ENCODE measurements at regions not wholly inside any gene's neighbourhood (a gene's known extent, or its start where the extent isn't known, plus 50 kb on each side); places are given as distances from the start of the nearest gene placed in this dataset.

DNA sequence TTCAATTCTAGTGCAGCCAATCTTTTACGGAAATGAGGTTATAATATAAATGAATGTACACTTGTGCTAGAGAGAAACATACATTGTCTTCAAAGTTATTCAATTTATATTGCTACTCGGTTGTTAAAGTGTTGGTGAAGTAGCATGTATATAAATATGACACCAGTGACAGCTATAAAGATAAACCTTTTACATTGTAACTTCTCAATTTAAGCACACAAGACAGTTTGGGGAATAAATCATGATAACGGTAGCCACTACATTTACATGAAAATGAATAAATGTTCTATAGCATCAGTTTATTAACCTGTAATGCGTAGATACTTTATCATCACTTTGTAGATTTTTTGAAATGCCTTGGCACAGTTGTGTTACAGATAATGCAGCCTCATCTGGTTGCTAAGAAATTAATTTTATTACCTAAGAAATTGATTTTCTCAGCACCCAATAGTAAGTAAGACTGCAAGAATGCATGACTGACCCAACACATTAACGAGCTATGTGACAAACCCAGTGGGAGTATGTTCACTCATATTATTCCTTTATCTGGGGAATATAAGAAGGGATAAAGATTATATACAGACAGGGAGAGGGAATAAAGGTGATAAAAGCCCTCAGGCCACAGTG lies 283.9 kb upstream of the NPVF start:
- no peak for DNase-seq (ENCODE audit: low spot score)

DNA sequence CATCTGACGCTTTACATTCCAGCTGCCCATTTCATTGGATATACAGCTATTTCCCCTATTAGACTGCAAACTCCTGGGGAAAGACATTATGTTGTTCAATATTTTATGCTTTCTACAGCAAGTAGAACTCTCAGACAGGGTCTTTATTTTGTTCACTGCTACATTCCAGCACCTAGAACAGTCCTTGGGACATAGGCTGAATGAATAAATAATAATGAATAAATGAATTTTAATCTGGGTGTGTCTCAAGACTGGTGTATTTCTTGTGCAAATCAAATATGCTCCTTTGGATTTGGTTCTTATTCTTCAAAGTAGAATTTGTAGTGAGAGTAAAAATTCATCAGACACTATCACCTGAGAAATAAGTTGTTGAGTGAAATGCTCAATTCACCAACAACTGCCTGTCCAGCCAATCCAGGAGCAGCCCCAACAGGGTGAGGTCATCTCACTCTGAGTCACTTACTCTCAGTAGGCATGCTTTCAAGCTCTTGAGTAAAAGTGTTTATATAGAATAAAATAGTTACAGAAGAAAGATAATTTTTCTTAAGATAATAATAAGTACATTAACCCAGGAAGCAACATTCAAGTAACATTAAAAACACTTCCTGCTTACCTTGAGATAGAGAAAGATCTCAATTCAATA lies 287.5 kb upstream of the NPVF start:
- DNase-seq (ENCODE audit: low spot score), result no peak

DNA sequence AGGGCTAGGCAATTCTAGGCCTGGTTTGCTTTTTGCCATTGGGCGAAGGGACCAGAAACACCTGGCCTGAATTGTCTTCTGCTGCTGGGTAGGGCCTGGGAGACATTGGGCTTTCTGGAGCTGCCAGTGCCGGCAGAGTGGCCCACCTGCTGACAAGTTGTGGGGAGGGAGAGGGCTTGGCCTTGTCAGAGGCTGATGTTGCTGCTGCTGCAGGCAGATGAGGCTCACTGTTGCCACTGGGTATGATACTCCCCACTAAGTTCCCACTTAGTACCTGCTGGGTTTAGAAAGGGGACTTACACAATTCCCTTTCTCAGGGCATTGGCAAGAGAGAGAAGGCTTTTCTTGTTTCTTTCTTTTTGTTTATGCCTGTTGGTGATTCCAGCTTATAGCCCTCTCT lies 289.6 kb upstream of the NPVF start:
- no peak for DNase-seq (ENCODE audit: low spot score)

DNA sequence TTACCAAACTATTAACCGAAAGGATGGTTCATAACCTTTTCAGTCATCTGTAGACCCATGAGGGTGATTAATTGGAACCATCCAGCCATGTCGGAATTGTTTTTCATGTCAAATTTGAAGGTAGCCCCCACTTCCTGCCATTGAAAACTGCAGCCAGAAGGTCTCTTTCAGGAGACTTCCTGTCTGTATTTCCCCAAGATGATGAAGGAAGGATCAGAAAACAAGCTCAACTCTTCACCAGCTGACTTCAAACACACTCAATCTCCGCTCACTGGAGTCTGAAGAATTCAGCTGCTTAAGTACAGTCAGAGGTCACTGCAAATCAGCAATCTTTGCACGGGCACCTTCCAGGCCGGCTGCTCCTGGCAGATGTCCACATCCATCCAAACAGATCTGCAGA lies 291.7 kb upstream of the NPVF start:
- no peak for DNase-seq (ENCODE audit: low spot score)

DNA sequence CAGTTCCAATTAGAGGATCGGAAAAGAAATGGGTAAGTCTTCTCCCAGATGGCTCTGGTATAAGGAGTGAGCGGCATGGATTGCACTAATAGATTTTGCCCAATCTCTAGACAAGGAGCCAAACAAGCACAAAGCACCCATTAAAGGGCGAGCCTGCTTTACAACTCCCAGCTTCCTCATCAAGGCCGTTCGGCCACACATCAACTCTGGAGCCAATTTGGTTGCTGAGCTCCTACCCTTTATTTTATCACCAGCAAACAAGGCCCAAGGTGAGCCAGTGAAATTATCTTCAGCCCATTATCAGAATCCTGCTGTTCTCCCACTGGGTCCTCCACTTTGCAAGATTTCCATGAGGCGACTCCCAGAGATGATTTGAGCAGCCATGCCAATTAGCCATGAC lies 292.2 kb upstream of the NPVF start:
- no peak for DNase-seq (ENCODE audit: low spot score)

DNA sequence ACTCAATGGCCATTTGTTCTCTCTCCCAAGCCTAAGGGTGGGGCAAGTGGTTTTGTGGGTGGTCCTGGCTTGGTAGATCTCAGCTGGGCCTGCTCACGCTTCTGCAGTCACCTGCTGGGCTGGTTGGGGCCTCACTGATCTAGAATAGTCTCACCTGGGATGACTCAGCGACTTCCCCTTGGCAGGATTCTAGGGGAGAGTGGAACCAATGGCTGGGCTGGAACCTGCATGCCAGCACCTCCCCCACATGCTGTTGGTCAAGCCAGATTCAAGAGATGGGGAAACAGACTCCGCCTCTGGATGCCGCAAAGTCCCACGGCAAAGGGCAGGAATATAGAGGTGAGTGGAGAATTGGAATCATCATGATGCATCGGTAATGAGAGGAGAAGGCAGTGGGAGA lies 292.9 kb upstream of the NPVF start:
- no peak for DNase-seq (ENCODE audit: low spot score)

DNA sequence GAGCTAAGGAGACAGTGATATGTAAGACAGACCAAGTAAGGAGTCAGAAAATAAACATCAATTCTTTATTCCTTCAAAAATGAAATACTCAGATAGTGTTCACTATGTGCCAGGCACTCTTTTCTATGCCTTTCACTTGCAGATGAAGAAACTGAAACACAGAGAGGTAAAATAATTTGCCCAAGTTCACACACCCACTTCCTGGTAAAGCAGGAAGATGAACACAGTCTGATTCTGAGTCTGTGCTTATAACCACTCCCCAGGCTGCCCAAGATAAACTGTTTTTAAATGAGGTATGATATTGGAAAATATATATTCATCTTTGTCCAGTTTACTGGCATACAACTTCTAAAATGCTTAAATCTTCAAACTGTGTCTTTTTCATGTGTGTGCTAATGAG lies 294.4 kb upstream of the NPVF start:
- no peak for DNase-seq (ENCODE audit: low spot score)

DNA sequence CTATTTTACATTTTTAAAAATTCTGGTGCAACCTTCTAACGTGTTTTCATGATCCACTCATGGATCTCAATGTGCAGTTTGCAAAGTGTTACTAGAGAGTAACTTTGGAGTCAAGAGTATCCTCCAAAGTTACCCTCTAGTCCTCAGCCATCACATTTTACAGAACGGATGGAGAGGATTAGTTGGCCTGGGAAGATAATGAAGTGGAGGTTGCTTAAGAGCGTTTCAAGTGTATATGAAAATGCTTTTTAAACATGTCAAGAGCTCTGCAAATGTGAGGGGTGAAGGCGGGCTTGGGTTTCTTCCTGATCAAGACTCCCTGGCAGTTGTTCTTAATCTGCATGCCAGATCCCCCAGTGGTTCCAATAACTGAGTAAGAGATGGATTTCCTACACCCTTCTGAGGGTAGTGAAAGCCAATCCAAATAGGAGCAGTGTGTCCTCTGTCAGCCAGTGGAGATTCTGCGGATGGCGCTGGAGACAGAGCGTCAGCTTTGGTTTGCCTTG lies 299.4 kb upstream of the NPVF start:
- no peak for DNase-seq (ENCODE audit: low spot score)

DNA sequence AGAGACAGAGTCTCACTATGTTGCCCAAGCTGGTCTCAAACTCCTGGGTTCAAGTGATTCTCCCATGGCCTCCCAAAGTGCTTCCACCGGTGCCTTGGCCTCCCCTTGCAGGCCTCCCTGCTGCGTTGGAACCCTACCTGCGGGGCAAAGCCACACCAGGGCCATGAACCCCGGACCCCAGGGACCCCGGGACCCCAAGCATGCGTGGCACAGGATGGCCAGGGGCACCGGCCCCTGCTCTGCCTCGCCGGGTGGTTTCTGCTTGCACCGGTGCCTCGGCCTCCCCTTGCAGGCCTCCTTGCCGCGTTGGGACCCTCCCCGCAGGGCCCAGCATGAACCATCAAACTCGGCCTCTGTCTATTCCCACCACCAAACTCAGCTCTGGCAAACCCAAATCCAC lies 301.0 kb upstream of the NPVF start:
- no peak for DNase-seq (ENCODE audit: low spot score)

DNA sequence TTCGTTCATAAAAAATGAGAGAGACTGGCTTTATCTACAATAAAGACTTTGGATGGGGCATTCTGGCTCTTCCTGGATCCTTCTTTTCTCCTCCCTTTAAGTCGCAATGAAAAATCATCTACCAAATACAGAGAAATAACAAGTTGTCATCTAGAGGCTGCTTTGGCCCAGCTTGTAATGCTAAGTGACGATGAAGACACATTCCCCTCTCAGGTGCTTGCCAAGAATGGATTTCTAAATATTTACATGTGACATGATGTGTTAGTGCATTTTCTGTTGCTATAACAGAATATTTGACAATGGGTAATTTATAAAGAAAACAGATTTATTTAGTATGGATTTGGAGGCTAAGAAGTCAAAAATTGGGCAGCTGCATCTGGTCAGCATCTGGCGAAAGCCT lies 308.6 kb upstream of the NPVF start:
- no peak for DNase-seq (ENCODE audit: low spot score)

DNA sequence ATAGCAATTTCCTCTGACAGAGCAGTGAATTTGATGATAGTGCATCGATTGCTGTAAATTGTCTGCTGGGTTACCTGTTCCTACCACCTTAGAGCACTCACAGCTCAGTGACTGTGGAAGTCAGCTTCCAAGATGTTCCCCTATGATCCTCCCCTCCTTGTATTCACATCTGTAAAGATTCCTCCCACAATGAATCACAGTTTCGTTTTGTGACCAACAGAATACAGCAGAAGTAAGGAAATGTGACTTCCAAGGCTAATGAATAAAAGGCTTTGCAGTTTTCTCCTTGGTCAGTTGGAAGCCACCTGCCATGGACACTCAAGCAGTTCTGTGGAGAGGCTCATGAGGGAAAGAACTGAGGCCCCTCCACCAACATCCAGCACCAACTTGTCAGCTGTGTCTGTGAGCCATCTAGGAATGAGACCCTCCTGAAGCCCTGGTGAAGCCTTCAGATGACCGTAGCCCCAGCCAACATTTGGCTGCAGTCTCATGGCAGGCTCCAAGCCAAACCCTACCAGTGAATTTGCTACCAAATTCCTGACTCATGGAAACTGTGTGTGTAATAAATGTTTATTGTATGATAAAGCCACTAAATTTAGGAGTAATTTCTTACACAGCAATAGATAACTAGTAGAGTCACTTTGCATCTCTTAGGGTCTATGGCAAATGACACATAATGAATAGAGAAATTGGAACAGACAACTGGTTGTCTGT lies 309.5 kb upstream of the NPVF start:
- no peak for DNase-seq (ENCODE audit: low spot score)

DNA sequence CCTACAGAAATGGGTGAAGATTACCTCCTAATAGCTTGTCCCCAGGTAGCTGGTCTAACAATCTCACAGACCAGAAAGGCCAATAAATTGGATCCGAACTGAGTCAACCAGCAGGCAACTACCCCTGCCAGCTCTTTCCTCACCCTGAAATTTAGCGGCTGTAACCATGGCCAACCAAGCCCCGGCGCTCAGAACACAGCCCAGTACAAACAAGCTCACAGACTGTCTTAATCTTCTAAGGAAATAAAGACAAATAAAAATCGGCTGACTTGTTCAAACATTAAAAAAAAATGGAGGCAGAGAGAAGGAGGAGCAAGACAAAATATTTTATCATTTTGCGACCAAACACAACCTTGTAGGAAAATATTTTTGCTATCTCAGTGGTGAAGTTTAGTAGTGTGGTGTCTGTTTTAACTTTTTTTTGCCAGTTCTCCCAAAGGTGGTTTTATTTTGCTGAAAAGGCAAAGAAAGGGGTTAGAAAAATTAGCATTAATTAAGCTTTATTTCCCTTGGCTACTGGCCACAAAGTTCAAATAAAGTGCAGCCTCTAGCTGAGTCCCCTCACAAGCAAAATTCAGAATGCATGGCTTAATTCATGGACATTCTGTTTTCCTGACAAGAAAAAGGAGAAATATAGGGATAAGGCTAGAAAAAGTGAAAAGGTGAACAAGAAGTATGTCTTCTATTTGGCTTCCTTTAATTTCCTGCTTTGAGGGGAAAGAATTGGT lies 313.0 kb upstream of the NPVF start:
- no peak for DNase-seq (ENCODE audit: low spot score)

DNA sequence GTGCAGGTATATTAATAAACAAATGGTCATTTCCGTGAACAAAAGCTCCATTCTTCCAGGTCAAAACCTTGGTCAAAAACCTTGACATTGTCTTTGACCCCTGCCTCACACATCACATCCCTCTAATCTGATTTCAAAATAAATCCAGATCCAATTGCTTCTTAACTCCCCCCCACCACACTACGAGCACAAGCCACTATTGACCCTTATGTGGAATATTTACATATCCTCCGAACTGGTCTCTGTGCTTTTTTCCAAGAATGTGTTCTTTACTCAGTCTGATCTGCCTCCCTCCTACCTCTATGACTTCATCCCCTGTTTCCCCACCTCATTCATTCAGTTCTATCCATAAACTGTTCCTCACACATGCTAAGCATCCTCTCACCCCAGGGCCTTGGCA lies 313.6 kb upstream of the NPVF start:
- DNase-seq (ENCODE audit: low spot score), result no peak

DNA sequence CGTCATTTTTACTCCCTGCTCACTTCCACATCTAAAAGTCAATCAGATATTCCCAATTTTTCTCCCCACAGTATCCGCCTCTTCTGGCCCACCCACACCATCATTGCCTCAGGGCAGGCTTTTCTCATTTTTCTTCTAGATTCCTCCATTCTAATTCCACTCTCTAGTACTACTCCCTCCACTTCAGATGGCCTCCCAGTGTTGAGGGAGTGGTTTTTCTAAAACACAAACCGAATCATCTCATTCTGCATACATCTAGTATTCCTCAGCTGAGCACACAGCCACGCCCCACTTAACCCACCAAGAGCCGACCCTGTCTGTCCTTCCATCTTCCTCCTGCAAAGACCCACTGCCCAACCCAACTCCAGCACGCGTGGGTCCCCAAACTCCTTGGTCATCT lies 314.9 kb upstream of the NPVF start:
- no peak for DNase-seq (ENCODE audit: low spot score)

DNA sequence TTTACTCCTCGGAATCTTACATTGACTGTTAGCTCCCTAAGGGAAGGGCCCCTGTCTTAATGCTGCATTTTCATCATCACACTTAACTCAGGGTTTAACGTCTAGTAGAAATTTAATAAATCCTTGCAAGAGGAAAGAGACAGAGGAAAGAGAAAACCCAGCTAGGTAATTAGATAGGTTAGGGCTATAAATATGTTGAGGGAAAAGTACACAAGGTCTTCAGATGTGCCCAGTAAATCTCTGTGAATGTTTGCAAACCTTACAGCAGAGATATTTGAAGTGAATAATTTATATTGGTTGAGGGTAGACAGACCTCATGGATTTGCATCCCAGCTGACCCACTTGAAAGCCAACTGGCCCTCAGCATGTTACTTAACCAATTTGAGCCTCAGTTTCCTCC lies 315.5 kb upstream of the NPVF start:
- no peak for DNase-seq (ENCODE audit: low spot score)

DNA sequence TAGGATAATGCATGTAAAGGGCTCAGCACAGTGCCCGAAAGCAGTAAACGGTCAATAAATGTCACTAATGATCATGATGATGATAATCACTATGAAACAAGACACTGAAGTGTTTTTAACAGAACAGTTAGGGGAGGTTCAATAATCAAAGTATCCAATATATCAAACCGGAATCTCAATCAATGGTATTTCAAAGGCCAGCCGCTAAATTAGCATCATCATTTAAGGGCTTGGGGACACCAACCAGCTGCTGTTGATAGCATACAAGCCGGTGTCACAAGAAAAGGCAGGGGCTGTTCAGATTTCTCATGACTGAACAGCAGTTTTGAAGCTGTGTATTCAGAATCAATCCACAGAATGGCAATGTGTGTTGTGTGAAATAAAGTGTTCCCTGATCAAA lies 316.0 kb upstream of the NPVF start:
- DNase-seq (ENCODE audit: low spot score), result no peak

DNA sequence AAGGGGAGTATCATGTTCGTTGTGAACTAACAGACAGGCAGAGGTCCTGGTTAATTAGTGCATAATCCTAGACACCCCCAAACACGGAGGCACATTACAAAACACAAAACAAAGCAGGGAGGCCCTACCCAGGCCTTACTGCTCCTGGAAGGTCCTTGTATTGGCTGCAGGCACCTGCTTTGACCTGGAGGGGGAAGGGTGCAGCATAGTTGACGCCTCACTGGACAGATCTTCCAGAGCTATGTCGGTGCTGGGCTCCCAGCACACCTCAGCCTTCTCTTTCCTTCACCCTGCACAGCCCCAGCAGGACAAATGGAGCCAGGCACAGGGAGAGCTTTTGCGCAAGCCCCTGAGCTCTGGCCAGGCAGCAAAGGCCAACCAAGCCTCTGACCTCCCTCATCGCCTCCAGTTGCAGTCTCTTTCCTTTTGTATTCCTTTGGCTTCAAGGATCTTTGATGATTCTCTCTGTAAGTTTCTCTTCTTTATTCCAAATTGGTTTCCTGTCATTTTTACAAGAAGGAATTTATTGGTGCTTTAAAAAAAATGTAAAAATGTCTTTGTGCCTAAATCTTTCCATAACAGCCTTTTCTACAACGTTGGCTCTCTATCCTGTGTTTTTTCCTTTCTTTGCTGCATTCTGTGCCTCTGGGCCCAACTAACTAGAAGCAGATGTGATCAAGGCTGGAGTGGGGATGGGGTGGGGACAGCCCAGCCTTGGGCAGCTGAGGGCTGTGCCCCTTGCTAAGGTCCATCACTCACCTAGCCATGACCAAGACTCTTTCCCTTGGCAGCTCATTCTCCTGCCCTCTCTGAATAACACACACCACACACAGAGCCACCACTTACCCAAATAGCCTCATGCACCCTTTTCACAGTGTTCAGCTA lies 317.1 kb upstream of the NPVF start:
- no peak for DNase-seq (ENCODE audit: low spot score)

DNA sequence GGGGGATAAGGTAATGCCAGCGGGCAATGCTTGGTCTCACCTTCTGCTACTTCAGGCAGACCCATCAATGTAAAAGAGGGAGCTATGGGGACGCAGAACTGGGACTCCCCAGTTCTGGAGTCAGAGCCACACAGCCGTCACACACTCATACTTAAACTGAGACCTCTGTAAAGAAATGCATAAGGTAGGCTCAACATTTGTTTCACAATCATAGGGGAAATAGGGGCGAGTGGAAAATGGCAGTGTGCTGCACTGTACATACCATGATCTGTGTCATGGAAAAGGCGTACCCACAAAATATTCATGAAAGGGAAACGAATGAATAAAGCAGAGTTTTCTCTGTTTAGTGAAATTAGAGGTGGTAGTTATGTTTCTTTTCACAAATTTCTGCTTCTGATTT lies 318.0 kb upstream of the NPVF start:
- no peak for DNase-seq (ENCODE audit: low spot score)

DNA sequence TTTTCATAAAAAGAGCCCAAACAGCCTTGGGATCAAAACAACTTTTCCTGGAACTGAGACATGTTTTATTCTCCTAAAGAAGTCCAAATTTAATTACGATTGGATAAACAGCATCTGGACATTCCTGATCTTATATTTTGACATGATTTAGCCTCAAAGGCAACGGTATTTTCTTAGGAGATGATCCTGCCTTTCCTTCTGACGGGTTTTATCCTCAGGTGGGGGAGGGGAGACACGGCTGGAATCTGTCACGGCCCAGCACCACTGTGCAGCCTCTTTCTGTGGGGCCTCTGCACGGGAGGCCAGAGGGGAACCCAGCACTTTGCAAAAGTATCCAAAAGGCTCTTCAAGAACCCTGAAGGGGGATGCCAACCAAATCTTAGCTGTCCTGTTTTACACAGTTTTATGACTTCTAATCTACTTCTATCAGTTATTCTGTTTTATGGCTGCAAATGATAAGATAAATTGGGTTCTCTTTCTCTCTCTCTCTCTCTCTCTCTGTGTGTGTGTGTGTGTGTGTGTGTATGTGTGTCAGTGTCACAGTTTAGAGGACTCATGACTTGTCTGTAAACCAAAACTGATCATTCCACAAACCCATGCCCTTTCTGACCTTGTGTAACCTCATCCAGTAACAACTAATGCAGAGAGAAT lies 321.1 kb upstream of the NPVF start:
- no peak for DNase-seq (ENCODE audit: low spot score)

DNA sequence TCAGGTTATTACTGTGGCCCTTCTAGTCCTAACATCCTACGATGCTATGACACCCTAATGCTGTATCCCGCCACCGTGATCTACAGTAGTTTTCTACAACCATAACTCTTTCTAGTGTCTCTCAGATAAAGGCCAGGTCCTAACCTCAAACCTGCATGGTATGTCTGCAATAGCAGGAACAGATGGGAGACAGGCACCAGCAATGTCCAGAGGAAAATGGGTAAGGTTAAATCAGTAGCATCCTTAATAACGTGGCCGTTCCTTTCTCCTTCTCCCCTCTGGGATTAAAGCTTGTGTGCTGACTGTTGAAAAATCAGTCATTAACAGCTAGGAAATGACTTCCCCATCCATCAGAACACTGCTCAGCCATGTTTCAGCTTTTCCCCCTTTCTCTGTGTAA lies 321.9 kb upstream of the NPVF start:
- no peak for DNase-seq (ENCODE audit: low spot score)

DNA sequence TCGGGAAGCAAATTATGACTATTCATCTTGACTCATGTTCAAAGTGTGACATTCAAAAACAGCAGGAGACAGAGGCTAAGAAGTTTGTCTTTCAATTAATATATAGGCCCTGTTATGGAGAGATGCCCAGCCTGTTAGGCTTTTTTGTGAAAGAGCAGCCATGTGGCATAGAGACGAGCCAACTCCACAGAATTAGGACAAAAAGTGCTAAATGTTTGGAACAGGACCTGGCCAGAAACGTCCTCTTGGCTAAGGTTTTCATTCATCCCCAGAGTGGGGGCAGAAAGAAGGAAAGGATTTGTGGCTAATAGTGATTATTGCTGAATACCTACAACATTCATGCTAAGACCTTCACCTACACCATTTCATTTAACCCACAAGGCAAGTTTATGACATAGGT lies 324.7 kb upstream of the NPVF start:
- DNase-seq (ENCODE audit: low spot score), result no peak
